ENCODE measurements at regions not wholly inside any gene's neighbourhood (a gene's known extent, or its start where the extent isn't known, plus 50 kb on each side); places are given as distances from the start of the nearest gene placed in this dataset.

DNA sequence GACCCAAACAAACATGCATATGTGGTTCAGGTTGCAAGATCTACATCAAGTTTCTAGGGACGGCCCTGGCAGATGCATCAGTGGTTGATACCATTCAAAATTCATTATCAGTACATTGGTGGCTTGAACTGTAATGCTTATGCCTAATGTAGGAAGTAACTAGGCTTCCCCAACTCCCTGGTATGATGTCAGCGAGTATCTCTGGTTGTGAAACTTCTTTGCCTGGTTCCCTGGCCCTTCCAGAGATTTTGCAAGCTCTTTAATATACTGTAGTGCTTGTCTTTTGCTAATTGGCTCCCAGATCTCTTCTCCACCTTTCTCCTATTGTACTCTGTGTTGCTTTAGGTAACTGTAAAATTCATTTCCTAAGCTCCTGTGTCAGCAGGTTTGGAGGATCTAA, 114.8 kb upstream of the RARB start:
- Histone ChIP-seq H3K4me3 (ENCODE audit: low read depth, low read length) (no peak overlapping the region), H3K27ac (ENCODE audit: low read depth, low read length) (no peak overlapping the region), H3K9me3 (ENCODE audit: control insufficient read depth, insufficient read depth, low read length) (peaks cover 3% of the 10 kb centered on the region; the same call in 1 of the 2 replicates), H3K27me3 (ENCODE audit: control insufficient read depth, insufficient read depth, low read length) (no peaks in the 10 kb centered on the region)
- no peak for DNase-seq (ENCODE audit: low read depth, low spot score)
- CTCF ChIA-PET, result no interaction called here
- TF ChIP-seq, protein P1, sequence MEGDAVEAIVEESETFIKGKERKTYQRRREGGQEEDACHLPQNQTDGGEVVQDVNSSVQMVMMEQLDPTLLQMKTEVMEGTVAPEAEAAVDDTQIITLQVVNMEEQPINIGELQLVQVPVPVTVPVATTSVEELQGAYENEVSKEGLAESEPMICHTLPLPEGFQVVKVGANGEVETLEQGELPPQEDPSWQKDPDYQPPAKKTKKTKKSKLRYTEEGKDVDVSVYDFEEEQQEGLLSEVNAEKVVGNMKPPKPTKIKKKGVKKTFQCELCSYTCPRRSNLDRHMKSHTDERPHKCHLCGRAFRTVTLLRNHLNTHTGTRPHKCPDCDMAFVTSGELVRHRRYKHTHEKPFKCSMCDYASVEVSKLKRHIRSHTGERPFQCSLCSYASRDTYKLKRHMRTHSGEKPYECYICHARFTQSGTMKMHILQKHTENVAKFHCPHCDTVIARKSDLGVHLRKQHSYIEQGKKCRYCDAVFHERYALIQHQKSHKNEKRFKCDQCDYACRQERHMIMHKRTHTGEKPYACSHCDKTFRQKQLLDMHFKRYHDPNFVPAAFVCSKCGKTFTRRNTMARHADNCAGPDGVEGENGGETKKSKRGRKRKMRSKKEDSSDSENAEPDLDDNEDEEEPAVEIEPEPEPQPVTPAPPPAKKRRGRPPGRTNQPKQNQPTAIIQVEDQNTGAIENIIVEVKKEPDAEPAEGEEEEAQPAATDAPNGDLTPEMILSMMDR (IDR thresholded peaks at IDR 0.05; ENCODE audit: low read depth, low read length), result no peak
- POLR2A ChIA-PET, result no interaction called here

DNA sequence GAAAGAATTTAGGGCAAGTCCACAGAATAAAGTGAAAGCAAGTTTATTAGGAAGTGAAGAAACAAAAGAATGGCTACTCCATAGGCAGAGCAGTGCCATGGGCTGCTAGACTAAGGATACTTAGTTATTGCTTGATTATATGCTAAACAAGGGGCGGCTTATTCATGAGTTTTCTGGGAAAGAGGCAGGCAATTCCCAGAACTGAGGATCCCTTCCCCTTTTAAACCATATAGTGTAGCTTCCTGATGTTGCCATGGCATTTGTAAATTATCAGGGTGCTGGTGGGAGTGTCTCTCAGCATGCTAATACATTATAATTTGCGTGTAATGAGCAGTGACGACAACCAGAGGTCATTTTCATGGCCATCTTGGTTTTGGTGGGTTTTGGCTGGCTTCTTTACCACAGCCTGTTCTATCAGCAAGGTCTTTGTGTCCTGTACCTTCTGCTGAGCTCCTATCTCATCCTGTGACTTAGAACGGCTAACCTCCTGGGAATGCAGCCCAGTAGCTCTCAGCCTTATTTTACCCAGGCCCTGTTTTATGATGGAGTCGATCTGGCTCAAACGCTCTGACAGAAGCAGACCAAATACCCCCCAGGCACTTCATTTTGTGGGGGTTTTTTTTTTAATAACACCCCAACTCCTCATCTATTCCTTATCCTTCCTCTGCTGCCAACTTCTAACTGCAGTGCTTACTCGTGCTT, 103.0 kb upstream of the RARB start:
- TF ChIP-seq, protein P1 (IDR thresholded peaks at IDR 0.05; ENCODE audit: low read depth, low read length), result no peak
- Histone ChIP-seq H3K4me3 (ENCODE audit: low read depth, low read length) (no peak overlapping the region), H3K9me3 (ENCODE audit: control insufficient read depth, insufficient read depth, low read length) (no peaks in the 10 kb centered on the region), H3K27me3 (ENCODE audit: control insufficient read depth, insufficient read depth, low read length) (no peaks in the 10 kb centered on the region), H3K27ac (ENCODE audit: low read depth, low read length) (no peak overlapping the region)
- ChIA-PET POLR2A (no interaction called here), CTCF (no interaction called here)
- no peak for DNase-seq (ENCODE audit: low read depth, low spot score)

DNA sequence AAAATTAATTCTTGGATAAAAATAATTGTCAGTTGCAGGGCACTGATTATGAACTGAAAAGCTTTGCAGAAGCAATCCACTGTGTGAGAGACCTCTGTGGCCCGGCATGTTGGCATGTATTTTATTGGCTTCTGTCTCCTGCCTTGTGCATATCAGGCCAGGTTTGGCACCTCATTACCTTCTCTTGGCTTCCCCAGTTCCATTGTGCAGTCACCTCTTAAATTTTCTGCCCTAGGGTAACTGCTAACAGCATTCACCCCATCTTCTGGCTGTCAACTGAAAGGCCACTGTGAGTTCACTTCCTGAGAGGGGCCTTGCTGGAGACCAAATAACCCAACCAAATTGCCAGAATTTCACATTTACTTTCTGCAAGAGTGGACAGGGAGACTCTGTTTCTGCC, 92.7 kb upstream of the RARB start:
- no peak overlapping the region for H3K27ac ChIP-seq (ENCODE audit: low read depth, low read length)
- TF ChIP-seq, protein P1 (IDR thresholded peaks at IDR 0.05; ENCODE audit: low read depth, low read length), result no peak
- H3K27me3 ChIP-seq (ENCODE audit: control insufficient read depth, insufficient read depth, low read length), result no peaks in the 10 kb centered on the region
- H3K9me3 ChIP-seq (ENCODE audit: control insufficient read depth, insufficient read depth, low read length), result no peaks in the 10 kb centered on the region
- no peak for DNase-seq (ENCODE audit: low read depth, low spot score)
- ChIA-PET CTCF (no interaction called here), POLR2A (no interaction called here)
- H3K4me3 ChIP-seq (ENCODE audit: low read depth, low read length), result no peak overlapping the region

DNA sequence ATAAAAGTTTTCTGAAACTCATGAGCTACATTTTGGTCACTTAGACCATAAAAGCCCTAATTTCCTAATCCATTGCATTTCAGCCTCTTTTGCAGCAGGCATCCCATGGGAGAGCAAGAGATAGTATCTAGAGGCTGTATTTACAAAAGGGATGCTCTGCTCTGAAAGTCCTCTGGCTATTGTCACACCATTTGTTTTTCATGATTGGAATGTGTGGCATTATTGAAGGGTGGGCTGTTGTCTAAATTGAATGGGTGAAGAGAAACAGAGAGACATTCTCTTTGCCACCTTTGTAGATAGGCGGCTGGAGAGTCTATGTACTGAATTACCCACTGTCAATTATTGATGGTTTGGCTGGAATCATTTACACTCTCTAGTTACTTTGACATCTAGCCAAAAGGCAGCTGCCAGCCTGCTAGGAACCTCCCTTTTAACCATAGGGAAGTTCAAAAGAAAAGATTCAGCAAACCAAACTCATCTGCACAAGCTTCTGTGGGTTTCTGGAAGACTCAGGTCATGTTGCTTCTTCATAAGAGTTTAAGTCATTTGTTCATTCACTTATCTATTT, 89.8 kb upstream of the RARB start:
- CTCF ChIA-PET, result no interaction called here
- Histone ChIP-seq H3K27ac (ENCODE audit: low read depth, low read length) (no peak overlapping the region), H3K9me3 (ENCODE audit: control insufficient read depth, insufficient read depth, low read length) (no peaks in the 10 kb centered on the region), H3K4me3 (ENCODE audit: low read depth, low read length) (no peak overlapping the region), H3K27me3 (ENCODE audit: control insufficient read depth, insufficient read depth, low read length) (no peaks in the 10 kb centered on the region)
- POLR2A ChIA-PET, result no interaction called here
- TF ChIP-seq, protein P1 (IDR thresholded peaks at IDR 0.05; ENCODE audit: low read depth, low read length), result no peak
- DNase-seq (ENCODE audit: low read depth, low spot score), result no peak

DNA sequence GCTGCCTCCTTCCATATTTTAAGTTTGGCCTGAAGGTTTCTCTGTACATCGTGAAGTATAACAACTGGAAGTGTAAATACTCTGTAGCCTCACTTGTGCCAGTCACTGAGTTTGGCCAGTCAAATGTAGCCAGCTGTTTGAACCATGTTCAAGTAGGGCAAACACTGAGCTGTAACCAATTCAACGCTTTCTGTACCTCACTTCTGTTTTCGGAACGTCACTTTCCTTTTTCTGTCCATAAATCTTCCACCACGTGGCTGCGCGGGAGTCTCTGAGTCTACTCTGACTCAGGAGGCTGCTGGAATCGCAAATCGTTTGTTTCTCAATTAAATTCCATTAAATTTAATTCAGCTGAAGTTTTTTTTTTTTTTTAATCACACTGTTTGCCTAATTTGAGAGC, 88.8 kb upstream of the RARB start:
- no peak for DNase-seq (ENCODE audit: low read depth, low spot score)
- POLR2A ChIA-PET, result no interaction called here
- TF ChIP-seq, protein P1 (IDR thresholded peaks at IDR 0.05; ENCODE audit: low read depth, low read length), result no peak
- no peaks in the 10 kb centered on the region for H3K9me3 ChIP-seq (ENCODE audit: control insufficient read depth, insufficient read depth, low read length)
- H3K4me3 ChIP-seq (ENCODE audit: low read depth, low read length), result no peak overlapping the region
- H3K27me3 ChIP-seq (ENCODE audit: control insufficient read depth, insufficient read depth, low read length), result no peaks in the 10 kb centered on the region
- CTCF ChIA-PET, result no interaction called here
- H3K27ac ChIP-seq (ENCODE audit: low read depth, low read length), result no peak overlapping the region
